CD4-positive, alpha-beta T cell treated with Interleukin-15 for 1 hour (primary cell): ENCODE measurements at regions not wholly inside any gene's neighbourhood (a gene's known extent, or its start where the extent isn't known, plus 50 kb on each side); places are given as distances from the start of the nearest gene placed in this dataset.

Source experiments
- DNase-seq: peaks from one replicate; pipeline ENCODE4 v3.0.0-alpha.2; 2020

- no peak for DNase-seq
Measured at GRCh38 chr13:31614073-31614472, 125.3 kb upstream of the RXFP2 start.

GRCh38 chr13:31614704-31615103 is 124.6 kb upstream of the RXFP2 start:
- DNase-seq = no peak

- DNase-seq = no peak
Measured at GRCh38 chr13:31625115-31625514, 114.2 kb upstream of the RXFP2 start.

- DNase-seq = no peak
Measured at GRCh38 chr13:31627097-31627845, 112.1 kb upstream of the RXFP2 start.

- DNase-seq = peak; percentile 20
Measured at GRCh38 chr13:31629085-31629780, 110.1 kb upstream of the RXFP2 start.

GRCh38 chr13:31631071-31631470 is 108.3 kb upstream of the RXFP2 start:
- no peak for DNase-seq

GRCh38 chr13:31631746-31632145 is 107.6 kb upstream of the RXFP2 start:
- no peak for DNase-seq

- DNase-seq = no peak
Measured at GRCh38 chr13:31638577-31638976, 100.7 kb upstream of the RXFP2 start.

- DNase-seq = no peak
Measured at GRCh38 chr13:31639443-31640163, 99.7 kb upstream of the RXFP2 start.

- DNase-seq = no peak
Measured at GRCh38 chr13:31649766-31650165, 89.6 kb upstream of the RXFP2 start.

GRCh38 chr13:31653730-31654129 is 85.6 kb upstream of the RXFP2 start:
- no peak for DNase-seq

- no peak for DNase-seq
Measured at GRCh38 chr13:31663880-31664585, 75.3 kb upstream of the RXFP2 start.

- DNase-seq = no peak
Measured at GRCh38 chr13:31670831-31671617, 68.3 kb upstream of the RXFP2 start.

GRCh38 chr13:31674051-31674450 is 65.3 kb upstream of the RXFP2 start:
- no peak for DNase-seq

GRCh38 chr13:31675440-31675953 is 63.8 kb upstream of the RXFP2 start:
- DNase-seq = no peak

- DNase-seq = no peak
Measured at GRCh38 chr13:31681133-31681532, 58.2 kb upstream of the RXFP2 start.

GRCh38 chr13:31684466-31684865 is 54.9 kb upstream of the RXFP2 start:
- DNase-seq = no peak

GRCh38 chr13:31686670-31687425 is 52.5 kb upstream of the RXFP2 start:
- DNase-seq = no peak
